ENCODE measurements at regions not wholly inside any gene's neighbourhood (a gene's known extent, or its start where the extent isn't known, plus 50 kb on each side); places are given as distances from the start of the nearest gene placed in this dataset.
"Not testable (repeated sequence)": the region's sequence is repeated elsewhere in the genome, so short reads cannot be mapped to it uniquely, and the experiment has no call there.

DNA sequence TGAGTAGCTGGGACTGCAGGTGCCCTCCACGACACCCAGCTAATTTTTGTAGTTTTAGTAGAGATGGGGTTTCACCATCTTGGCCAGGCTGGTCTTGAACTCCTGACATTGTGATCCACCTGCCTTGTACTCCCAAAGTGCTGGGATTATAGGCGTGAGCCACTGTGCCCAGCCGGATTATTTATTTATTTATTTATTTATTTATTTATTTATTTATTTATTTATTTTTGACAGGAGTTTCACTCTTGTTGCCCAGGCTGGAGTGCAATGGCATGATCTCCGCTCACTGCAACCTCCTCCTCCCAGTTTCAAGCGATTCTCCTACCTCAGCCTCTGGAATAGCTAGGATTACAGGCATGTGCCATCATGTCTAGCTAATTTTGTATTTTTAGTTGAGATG lies 466.1 kb upstream of the BRINP3 start:
- WGBS, 2 experiments (ENCODE audit: insufficient coverage in 2 of 2): 70% methylated on average over 1 of the region's 5 CpGs; no CpG with 5 or more reads in 1 of the 2 experiments
- H3K9me3 ChIP-seq (ENCODE audit: control insufficient read depth, low read length); H3K4me1 ChIP-seq (ENCODE audit: control insufficient read depth, insufficient read depth, low read length, poor library complexity, severe bottlenecking); H3K36me3 ChIP-seq (ENCODE audit: control insufficient read depth, insufficient read depth, low read length); H3K27ac ChIP-seq (ENCODE audit: low read depth, low read length, severe bottlenecking); H3K4me3 ChIP-seq (ENCODE audit: extremely low read depth, insufficient read depth, low read length, poor library complexity, severe bottlenecking): not testable (repeated sequence)

DNA sequence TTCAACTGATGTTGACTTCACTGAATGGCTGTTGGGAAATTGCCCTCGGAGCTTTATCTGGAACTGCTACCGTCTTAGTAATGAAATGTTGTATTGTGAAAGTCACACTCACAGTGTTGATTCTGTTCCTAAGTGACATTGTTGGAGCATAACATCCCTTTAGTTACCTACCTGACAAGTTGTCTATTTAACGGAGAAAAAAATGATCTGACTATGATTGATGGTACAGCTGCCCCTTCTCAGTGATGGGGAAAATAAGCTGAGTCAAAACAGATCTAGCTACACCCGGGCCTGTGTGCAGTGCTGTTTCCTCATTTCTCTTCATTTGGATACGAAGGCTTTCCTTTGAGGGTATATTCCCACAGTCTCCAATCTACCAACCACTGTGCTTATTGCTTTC lies 472.3 kb upstream of the BRINP3 start:
- no peak overlapping the region for H3K27ac ChIP-seq (ENCODE audit: low read depth, low read length, severe bottlenecking)
- WGBS, 2 experiments (ENCODE audit: insufficient coverage in 2 of 2): 80 to 84% methylated on average over 4 of the region's 5 CpGs
- H3K4me3 ChIP-seq (ENCODE audit: extremely low read depth, insufficient read depth, low read length, poor library complexity, severe bottlenecking): no peak overlapping the region
- H3K4me1 ChIP-seq (ENCODE audit: control insufficient read depth, insufficient read depth, low read length, poor library complexity, severe bottlenecking): no peaks in the 10 kb centered on the region
- no peaks in the 10 kb centered on the region for H3K36me3 ChIP-seq (ENCODE audit: control insufficient read depth, insufficient read depth, low read length)
- H3K9me3 ChIP-seq (ENCODE audit: control insufficient read depth, low read length): no peaks in the 10 kb centered on the region

GRCh38 chr1:190957565-190957964 lies 479.9 kb upstream of the BRINP3 start:
- no peak overlapping the region for H3K27ac ChIP-seq (ENCODE audit: low read depth, low read length, severe bottlenecking)
- H3K4me1 ChIP-seq (ENCODE audit: control insufficient read depth, insufficient read depth, low read length, poor library complexity, severe bottlenecking): no peaks in the 10 kb centered on the region
- H3K9me3 ChIP-seq (ENCODE audit: control insufficient read depth, low read length): no peaks in the 10 kb centered on the region
- H3K36me3 ChIP-seq (ENCODE audit: control insufficient read depth, insufficient read depth, low read length): no peaks in the 10 kb centered on the region
- no peak overlapping the region for H3K4me3 ChIP-seq (ENCODE audit: extremely low read depth, insufficient read depth, low read length, poor library complexity, severe bottlenecking)

GRCh38 chr1:190963321-190963720 lies 485.7 kb upstream of the BRINP3 start:
- no peaks in the 10 kb centered on the region for H3K9me3 ChIP-seq (ENCODE audit: control insufficient read depth, low read length)
- H3K4me1 ChIP-seq (ENCODE audit: control insufficient read depth, insufficient read depth, low read length, poor library complexity, severe bottlenecking): no peaks in the 10 kb centered on the region
- no peaks in the 10 kb centered on the region for H3K36me3 ChIP-seq (ENCODE audit: control insufficient read depth, insufficient read depth, low read length)
- H3K4me3 ChIP-seq (ENCODE audit: extremely low read depth, insufficient read depth, low read length, poor library complexity, severe bottlenecking): no peak overlapping the region
- 100% methylated on average over 1 of the region's 2 CpGs; no CpG with 5 or more reads in 1 of the 2 experiments for WGBS, 2 experiments (ENCODE audit: insufficient coverage in 2 of 2)
- H3K27ac ChIP-seq (ENCODE audit: low read depth, low read length, severe bottlenecking): no peak overlapping the region

DNA sequence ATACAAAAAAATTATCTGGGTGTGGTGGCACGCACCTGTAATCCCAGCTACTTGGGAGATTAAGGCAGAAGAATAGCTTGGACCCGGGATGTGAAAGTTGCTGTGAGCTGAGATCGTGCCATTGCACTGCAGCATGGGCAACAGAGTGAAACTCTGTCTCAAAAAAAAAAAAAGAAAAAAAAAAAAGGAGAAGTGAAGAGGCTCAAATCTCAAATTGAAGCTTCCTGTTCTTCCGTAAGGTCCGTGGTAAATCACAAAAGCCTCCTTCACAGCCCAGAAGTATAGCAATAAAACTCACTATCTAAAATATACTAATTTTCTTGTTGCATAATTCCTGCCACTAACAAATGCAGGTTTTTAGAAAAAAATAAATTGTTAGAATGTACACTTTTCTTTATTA lies 498.2 kb upstream of the BRINP3 start:
- WGBS, 2 experiments (ENCODE audit: insufficient coverage in 2 of 2): 43 to 67% methylated on average over 2 to 3 of the region's 5 CpGs
- no peaks in the 10 kb centered on the region for H3K4me1 ChIP-seq (ENCODE audit: control insufficient read depth, insufficient read depth, low read length, poor library complexity, severe bottlenecking)
- no peak overlapping the region for H3K27ac ChIP-seq (ENCODE audit: low read depth, low read length, severe bottlenecking)
- H3K36me3 ChIP-seq (ENCODE audit: control insufficient read depth, insufficient read depth, low read length): no peaks in the 10 kb centered on the region
- H3K9me3 ChIP-seq (ENCODE audit: control insufficient read depth, low read length): no peaks in the 10 kb centered on the region
- H3K4me3 ChIP-seq (ENCODE audit: extremely low read depth, insufficient read depth, low read length, poor library complexity, severe bottlenecking): no peak overlapping the region

DNA sequence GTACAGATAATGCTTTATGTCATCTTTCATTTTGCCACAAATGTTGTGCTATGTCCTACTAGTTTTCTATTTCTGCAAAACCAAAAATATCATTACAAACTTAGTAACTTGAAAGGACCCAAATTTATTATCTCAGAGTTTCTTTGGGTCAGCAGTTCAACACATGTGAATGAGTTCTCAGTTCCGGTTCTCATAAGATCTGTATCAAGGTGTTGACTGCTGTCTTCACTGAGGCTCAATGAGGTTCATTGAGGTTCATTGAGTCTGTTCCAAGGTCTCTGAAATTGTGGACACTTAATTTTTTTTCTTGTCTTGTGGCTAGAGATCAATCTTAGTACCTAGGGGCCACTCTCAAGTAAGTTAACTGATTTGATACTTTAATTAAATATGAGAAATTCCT lies 525.1 kb upstream of the BRINP3 start:
- H3K4me1 ChIP-seq (ENCODE audit: control insufficient read depth, insufficient read depth, low read length, poor library complexity, severe bottlenecking): no peaks in the 10 kb centered on the region
- WGBS, 2 experiments (ENCODE audit: insufficient coverage in 2 of 2): 86 to 88% methylated on average over 1 of the region's 1 CpG

GRCh38 chr1:191016765-191017164 lies 539.1 kb upstream of the BRINP3 start:
- Histone ChIP-seq H3K4me1 (ENCODE audit: control insufficient read depth, insufficient read depth, low read length, poor library complexity, severe bottlenecking) (no peaks in the 10 kb centered on the region), H3K27ac (ENCODE audit: low read depth, low read length, severe bottlenecking) (no peak overlapping the region), H3K4me3 (ENCODE audit: extremely low read depth, insufficient read depth, low read length, poor library complexity, severe bottlenecking) (no peak overlapping the region), H3K36me3 (ENCODE audit: control insufficient read depth, insufficient read depth, low read length) (no peaks in the 10 kb centered on the region), H3K9me3 (ENCODE audit: control insufficient read depth, low read length) (no peaks in the 10 kb centered on the region)
- 96 to 98% methylated on average over 4 to 5 of the region's 6 CpGs for WGBS, 2 experiments (ENCODE audit: insufficient coverage in 2 of 2)

More for the DNA sequence above, 525.1 kb upstream of the BRINP3 start:
- Histone ChIP-seq H3K9me3 (ENCODE audit: control insufficient read depth, low read length) (no peaks in the 10 kb centered on the region), H3K4me3 (ENCODE audit: extremely low read depth, insufficient read depth, low read length, poor library complexity, severe bottlenecking) (no peak overlapping the region), H3K36me3 (ENCODE audit: control insufficient read depth, insufficient read depth, low read length) (no peaks in the 10 kb centered on the region), H3K27ac (ENCODE audit: low read depth, low read length, severe bottlenecking) (no peak overlapping the region)

DNA sequence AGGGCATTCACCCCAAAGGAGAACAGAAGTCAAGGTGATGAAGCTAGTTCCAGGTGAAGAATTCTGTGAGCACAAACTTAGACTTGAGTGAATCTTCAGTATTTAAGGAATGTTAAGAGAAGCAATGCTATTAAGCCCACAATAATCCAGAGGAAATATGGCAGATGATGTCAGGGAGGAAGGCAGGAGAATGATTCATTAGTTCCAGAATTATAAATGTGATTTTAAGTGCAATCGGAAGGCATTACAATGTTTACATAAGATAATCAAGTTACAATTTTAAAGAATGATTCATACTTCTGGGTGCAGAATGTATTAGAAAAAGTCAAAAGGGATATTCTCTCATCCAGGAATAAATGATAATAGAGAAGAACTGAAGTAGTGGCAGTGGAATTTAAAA lies 545.2 kb upstream of the BRINP3 start:
- no CpG with 5 or more reads among the region's 1 CpG for WGBS, 2 experiments (ENCODE audit: insufficient coverage in 2 of 2)
- Histone ChIP-seq H3K27ac (ENCODE audit: low read depth, low read length, severe bottlenecking) (no peak overlapping the region), H3K4me3 (ENCODE audit: extremely low read depth, insufficient read depth, low read length, poor library complexity, severe bottlenecking) (no peak overlapping the region), H3K36me3 (ENCODE audit: control insufficient read depth, insufficient read depth, low read length) (no peaks in the 10 kb centered on the region), H3K9me3 (ENCODE audit: control insufficient read depth, low read length) (no peaks in the 10 kb centered on the region), H3K4me1 (ENCODE audit: control insufficient read depth, insufficient read depth, low read length, poor library complexity, severe bottlenecking) (no peaks in the 10 kb centered on the region)

DNA sequence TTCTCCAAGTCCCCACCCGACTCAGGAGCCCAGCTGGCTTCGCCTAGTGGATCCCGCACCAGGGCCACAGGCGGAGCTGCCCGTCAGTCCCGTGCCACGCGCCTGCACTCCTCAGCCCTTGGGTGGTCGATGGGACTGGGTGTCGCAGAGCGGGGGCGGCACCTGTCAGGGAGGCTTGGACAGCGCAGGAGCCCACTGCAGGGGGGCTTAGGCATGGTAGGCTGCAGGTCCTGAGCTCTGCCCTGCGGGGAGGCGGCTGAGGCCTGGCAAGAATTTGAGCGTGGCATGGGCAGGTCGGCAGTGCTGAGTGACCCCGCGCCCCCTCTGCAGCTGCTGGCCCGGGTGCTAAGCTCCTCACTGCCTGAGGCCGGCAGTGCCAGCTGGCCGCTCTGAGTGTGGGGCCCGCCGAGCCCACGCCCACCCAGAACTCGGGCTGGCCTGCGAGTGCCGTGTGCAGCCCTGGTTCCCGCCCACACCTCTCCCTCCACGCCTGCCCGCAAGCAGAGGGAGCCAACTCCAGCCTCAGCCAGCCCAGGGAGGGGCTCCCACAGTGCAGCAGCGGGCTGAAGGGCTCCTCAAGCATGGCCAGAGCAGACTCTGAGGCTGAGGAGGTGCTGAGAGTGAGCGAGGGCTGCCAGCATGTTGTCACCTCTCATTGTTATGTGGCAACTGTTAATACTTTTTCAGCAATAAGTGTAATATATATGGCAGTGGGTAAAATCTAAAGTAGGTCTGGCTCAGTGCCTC lies 548.4 kb upstream of the BRINP3 start:
- no peaks in the 10 kb centered on the region for H3K36me3 ChIP-seq (ENCODE audit: control insufficient read depth, insufficient read depth, low read length)
- H3K9me3 ChIP-seq (ENCODE audit: control insufficient read depth, low read length): no peaks in the 10 kb centered on the region
- WGBS, 2 experiments (ENCODE audit: insufficient coverage in 2 of 2): 91 to 94% methylated on average over 29 to 33 of the region's 33 CpGs
- no peak overlapping the region for H3K4me3 ChIP-seq (ENCODE audit: extremely low read depth, insufficient read depth, low read length, poor library complexity, severe bottlenecking)
- no peaks in the 10 kb centered on the region for H3K4me1 ChIP-seq (ENCODE audit: control insufficient read depth, insufficient read depth, low read length, poor library complexity, severe bottlenecking)
- no peak overlapping the region for H3K27ac ChIP-seq (ENCODE audit: low read depth, low read length, severe bottlenecking)

- 89 to 93% methylated on average over 4 to 5 of the region's 5 CpGs for WGBS, 2 experiments (ENCODE audit: insufficient coverage in 2 of 2)
- H3K4me1 ChIP-seq (ENCODE audit: control insufficient read depth, insufficient read depth, low read length, poor library complexity, severe bottlenecking): no peaks in the 10 kb centered on the region
- H3K36me3 ChIP-seq (ENCODE audit: control insufficient read depth, insufficient read depth, low read length): no peaks in the 10 kb centered on the region
- H3K9me3 ChIP-seq (ENCODE audit: control insufficient read depth, low read length): no peaks in the 10 kb centered on the region
- H3K4me3 ChIP-seq (ENCODE audit: extremely low read depth, insufficient read depth, low read length, poor library complexity, severe bottlenecking): no peak overlapping the region
- H3K27ac ChIP-seq (ENCODE audit: low read depth, low read length, severe bottlenecking): no peak overlapping the region
These were observed 549.2 kb upstream of the BRINP3 start for GRCh38 chr1:191026828-191027227.

GRCh38 chr1:191034132-191034531 lies 556.5 kb upstream of the BRINP3 start:
- Histone ChIP-seq H3K27ac (ENCODE audit: low read depth, low read length, severe bottlenecking) (no peak overlapping the region), H3K9me3 (ENCODE audit: control insufficient read depth, low read length) (no peaks in the 10 kb centered on the region), H3K4me3 (ENCODE audit: extremely low read depth, insufficient read depth, low read length, poor library complexity, severe bottlenecking) (no peak overlapping the region), H3K36me3 (ENCODE audit: control insufficient read depth, insufficient read depth, low read length) (no peaks in the 10 kb centered on the region), H3K4me1 (ENCODE audit: control insufficient read depth, insufficient read depth, low read length, poor library complexity, severe bottlenecking) (no peaks in the 10 kb centered on the region)
- no CpG with 5 or more reads among the region's 2 CpGs for WGBS, 2 experiments (ENCODE audit: insufficient coverage in 2 of 2)
